GM23338 (cell line): ENCODE measurements at regions not wholly inside any gene's neighbourhood (a gene's known extent, or its start where the extent isn't known, plus 50 kb on each side); places are given as distances from the start of the nearest gene placed in this dataset.

Source experiments
- ATAC-seq: fragments of 200-7000 bp; cut with Tn5 transposase; 3 replicates; pipeline ENCODE4 v1.9.1; 2020
- DNase-seq: peaks from one replicate; pipeline ENCODE4 v3.0.0-alpha.2; 2015; ENCODE audit warnings: low spot score
- H2AFZ ChIP-seq: fragments of 200-600 bp; sonication (generic); 2 replicates; pipeline ENCODE4 v1.8.0; 2016; ENCODE audit warnings: antibody characterized with exemption, mild to moderate bottlenecking, moderate library complexity
- H3F3A ChIP-seq: fragments of 200-600 bp; sonication (generic); replicated peaks from 2 replicates; pipeline ENCODE4 v1.8.0; 2017; ENCODE audit warnings: antibody characterized with exemption, mixed run types, low read depth
- H3K27ac ChIP-seq: fragments of 200-600 bp; sonication (generic); 2 replicates; pipeline ENCODE4 v1.6.1; 2016; ENCODE audit warnings: low read depth
- H3K27me3 ChIP-seq: fragments of 200-600 bp; sonication (generic); 2 replicates; pipeline ENCODE4 v1.8.0; 2016; ENCODE audit warnings: mild to moderate bottlenecking, mixed run types, moderate library complexity; ENCODE audit not compliant: insufficient read depth
- H3K36me3 ChIP-seq: fragments of 200-600 bp; sonication (generic); 2 replicates; pipeline ENCODE4 v1.8.0; 2016; ENCODE audit warnings: mild to moderate bottlenecking; ENCODE audit not compliant: insufficient read depth
- H3K4me1 ChIP-seq: fragments of 200-600 bp; sonication (generic); 2 replicates; pipeline ENCODE4 v1.8.0; 2016; ENCODE audit warnings: mild to moderate bottlenecking, moderate library complexity; ENCODE audit not compliant: insufficient read depth
- H3K4me2 ChIP-seq: fragments of 200-600 bp; sonication (generic); 2 replicates; pipeline ENCODE4 v1.7.1; 2017; ENCODE audit warnings: mixed run types
- H3K4me3 ChIP-seq: fragments of 200-600 bp; sonication (generic); 2 replicates; pipeline ENCODE4 v1.6.1; 2016; ENCODE audit warnings: mixed run types
- H3K79me2 ChIP-seq: fragments of 200-600 bp; sonication (generic); replicated peaks from 2 replicates; pipeline ENCODE4 v1.8.0; 2017; ENCODE audit warnings: mild to moderate bottlenecking; ENCODE audit not compliant: insufficient read depth
- H3K9me2 ChIP-seq: fragments of 200-600 bp; sonication (generic); 2 replicates; pipeline ENCODE4 v1.8.0; 2017; ENCODE audit not compliant: insufficient read depth
- H4K20me1 ChIP-seq: fragments of 200-600 bp; sonication (generic); replicated peaks from 2 replicates; pipeline ENCODE4 v1.8.0; 2017; ENCODE audit warnings: mild to moderate bottlenecking; ENCODE audit not compliant: insufficient read depth
- H3K27ac Mint-ChIP-seq: 2 replicates; pipeline ENCODE4 v1.8.0; 2020; ENCODE audit warnings: inconsistent platforms, mild to moderate bottlenecking, moderate library complexity, mixed read lengths
- H3K27me3 Mint-ChIP-seq: 3 replicates; pipeline ENCODE4 v1.8.0; 2022; ENCODE audit warnings: low read depth, mild to moderate bottlenecking, moderate library complexity, mixed read lengths, inconsistent platforms; ENCODE audit not compliant: insufficient read depth, poor library complexity
- H3K36me3 Mint-ChIP-seq: 3 replicates; pipeline ENCODE4 v1.8.0; 2021; ENCODE audit warnings: low read depth, mild to moderate bottlenecking, inconsistent platforms, moderate library complexity, mixed read lengths
- H3K4me1 Mint-ChIP-seq: 3 replicates; pipeline ENCODE4 v1.8.0; 2020; ENCODE audit warnings: mild to moderate bottlenecking, inconsistent platforms, mixed read lengths
- H3K4me3 Mint-ChIP-seq: 3 replicates; pipeline ENCODE4 v1.8.0; 2021; ENCODE audit warnings: moderate library complexity, mild to moderate bottlenecking, inconsistent platforms, mixed read lengths
- H3K9me3 Mint-ChIP-seq: 3 replicates; pipeline ENCODE4 v1.8.0; 2020; ENCODE audit warnings: moderate library complexity, mild to moderate bottlenecking, inconsistent platforms, mixed read lengths
- CREB1 ChIP-seq: fragments of 250-450 bp; sonication (Bioruptor Pico); IDR thresholded peaks from 2 replicates; pipeline ENCODE4 v1.5.0; 2020; ENCODE audit warnings: low read depth, mild to moderate bottlenecking, moderate library complexity
- EZH2 ChIP-seq: fragments of 200-600 bp; sonication (generic); IDR thresholded peaks from one replicate; pipeline ENCODE4 v1.8.0; 2017; ENCODE audit warnings: antibody characterized with exemption, mild to moderate bottlenecking, low read depth; ENCODE audit not compliant: unreplicated experiment
- EZH2phosphoT487 ChIP-seq: fragments of 200-600 bp; sonication (generic); IDR thresholded peaks from one replicate; pipeline ENCODE4 v1.8.1; 2018; ENCODE audit warnings: antibody characterized with exemption; ENCODE audit not compliant: unreplicated experiment
- JUNB ChIP-seq: IDR thresholded peaks from one replicate; pipeline ENCODE4 v1.6.1; 2016; ENCODE audit warnings: antibody characterized with exemption; ENCODE audit not compliant: unreplicated experiment
- NANOG ChIP-seq: IDR thresholded peaks from 2 replicates; pipeline ENCODE4 v1.6.1; 2016; ENCODE audit warnings: antibody characterized with exemption, borderline replicate concordance
- POLR2AphosphoS5 ChIP-seq: IDR thresholded peaks from 2 replicates; pipeline ENCODE4 v1.6.1; 2016; ENCODE audit warnings: antibody characterized with exemption, low read depth
- STAT1 ChIP-seq: IDR thresholded peaks from one replicate; pipeline ENCODE4 v1.6.1; 2016; ENCODE audit warnings: antibody characterized with exemption; ENCODE audit not compliant: unreplicated experiment
- ZNF114 ChIP-seq: fragments of 250-450 bp; sonication (Bioruptor Pico); IDR thresholded peaks from 2 replicates; pipeline ENCODE4 v1.5.0; 2020; ENCODE audit warnings: mild to moderate bottlenecking, moderate library complexity
- TF ChIP-seq, protein P1 (sequence below): IDR thresholded peaks from one replicate; pipeline ENCODE4 v1.6.1; 2018; ENCODE audit warnings: antibody characterized with exemption; ENCODE audit not compliant: unreplicated experiment
- TF ChIP-seq, protein P2 (sequence below), 2 experiments: fragments of 200-600 bp in 1 of 2; sonication (generic) in 1 of 2; conservative IDR thresholded peaks; 2 replicates each; pipeline versions ENCODE4 v1.5.1 to v1.6.1; 2016 to 2017; ENCODE audit warnings: antibody characterized with exemption in 2 of 2, low read depth in 2 of 2, mild to moderate bottlenecking in 2 of 2, moderate library complexity in 1 of 2
- TF ChIP-seq, protein P3 (sequence below): fragments of 250-450 bp; sonication (Bioruptor Pico); IDR thresholded peaks from 2 replicates; pipeline ENCODE4 v1.5.0; 2020; ENCODE audit warnings: mild to moderate bottlenecking, moderate library complexity

DNA sequence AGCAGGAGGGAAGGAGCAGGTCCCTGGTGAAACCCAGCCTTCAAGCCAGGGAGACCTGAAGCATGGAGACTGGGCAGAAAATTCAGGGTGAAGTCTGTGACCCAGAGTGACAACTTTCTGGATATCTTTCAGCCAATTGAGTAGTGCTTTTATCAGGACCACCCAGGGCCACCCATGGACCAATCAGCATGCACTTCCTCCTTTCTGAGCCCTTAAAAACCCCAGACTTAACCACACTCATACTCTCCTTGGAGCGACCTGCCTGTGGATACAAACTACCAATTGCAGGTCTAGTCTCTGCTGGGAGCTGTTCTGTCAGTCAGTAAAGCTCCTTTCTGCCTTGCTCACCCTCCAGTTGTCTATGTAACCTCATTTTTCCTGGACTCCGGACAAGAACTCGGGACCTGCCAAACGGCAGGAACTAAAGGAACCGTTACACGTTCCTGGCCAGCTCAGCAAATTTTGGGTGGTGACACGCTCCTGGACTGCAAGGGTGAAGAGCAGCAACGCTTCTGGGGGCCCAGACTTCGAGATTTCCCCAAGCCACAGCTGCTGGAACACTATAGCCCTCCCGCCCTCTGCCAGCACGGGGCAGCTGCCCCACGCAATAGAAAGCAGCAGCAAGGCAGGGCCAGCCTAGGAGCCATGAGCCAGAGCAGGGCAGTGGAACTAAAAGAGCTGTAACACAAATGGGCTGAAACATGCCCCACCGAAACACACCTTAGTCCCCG, 1183.4 kb downstream of the AMY1C start:
- Histone ChIP-seq H3K27ac (no peak overlapping the region), H3K4me2 (no peak overlapping the region), H3K9me2 (no peaks in the 10 kb centered on the region), H3K4me1 (no peaks in the 10 kb centered on the region), H3K79me2 (no peaks in the 10 kb centered on the region), H3K36me3 (no peaks in the 10 kb centered on the region), H3K4me3 (no peak overlapping the region), H3F3A (no peaks in the 10 kb centered on the region), H3K27me3 (no peaks in the 10 kb centered on the region), H4K20me1 (no peaks in the 10 kb centered on the region), H2AFZ (no peak overlapping the region)
- no peak for DNase-seq
- no peaks in the 10 kb centered on the region for H3K4me1 Mint-ChIP-seq
- no peak overlapping the region for H3K27ac Mint-ChIP-seq
- no peak overlapping the region for H3K4me3 Mint-ChIP-seq
- ATAC-seq: no peak
- H3K36me3 Mint-ChIP-seq: no peaks in the 10 kb centered on the region
- peaks cover 3% of the 10 kb centered on the region; the same call in 1 of the 3 replicates for H3K9me3 Mint-ChIP-seq
- H3K27me3 Mint-ChIP-seq: no peaks in the 10 kb centered on the region
- TF ChIP-seq JUNB: no peak
- TF ChIP-seq, protein P1, sequence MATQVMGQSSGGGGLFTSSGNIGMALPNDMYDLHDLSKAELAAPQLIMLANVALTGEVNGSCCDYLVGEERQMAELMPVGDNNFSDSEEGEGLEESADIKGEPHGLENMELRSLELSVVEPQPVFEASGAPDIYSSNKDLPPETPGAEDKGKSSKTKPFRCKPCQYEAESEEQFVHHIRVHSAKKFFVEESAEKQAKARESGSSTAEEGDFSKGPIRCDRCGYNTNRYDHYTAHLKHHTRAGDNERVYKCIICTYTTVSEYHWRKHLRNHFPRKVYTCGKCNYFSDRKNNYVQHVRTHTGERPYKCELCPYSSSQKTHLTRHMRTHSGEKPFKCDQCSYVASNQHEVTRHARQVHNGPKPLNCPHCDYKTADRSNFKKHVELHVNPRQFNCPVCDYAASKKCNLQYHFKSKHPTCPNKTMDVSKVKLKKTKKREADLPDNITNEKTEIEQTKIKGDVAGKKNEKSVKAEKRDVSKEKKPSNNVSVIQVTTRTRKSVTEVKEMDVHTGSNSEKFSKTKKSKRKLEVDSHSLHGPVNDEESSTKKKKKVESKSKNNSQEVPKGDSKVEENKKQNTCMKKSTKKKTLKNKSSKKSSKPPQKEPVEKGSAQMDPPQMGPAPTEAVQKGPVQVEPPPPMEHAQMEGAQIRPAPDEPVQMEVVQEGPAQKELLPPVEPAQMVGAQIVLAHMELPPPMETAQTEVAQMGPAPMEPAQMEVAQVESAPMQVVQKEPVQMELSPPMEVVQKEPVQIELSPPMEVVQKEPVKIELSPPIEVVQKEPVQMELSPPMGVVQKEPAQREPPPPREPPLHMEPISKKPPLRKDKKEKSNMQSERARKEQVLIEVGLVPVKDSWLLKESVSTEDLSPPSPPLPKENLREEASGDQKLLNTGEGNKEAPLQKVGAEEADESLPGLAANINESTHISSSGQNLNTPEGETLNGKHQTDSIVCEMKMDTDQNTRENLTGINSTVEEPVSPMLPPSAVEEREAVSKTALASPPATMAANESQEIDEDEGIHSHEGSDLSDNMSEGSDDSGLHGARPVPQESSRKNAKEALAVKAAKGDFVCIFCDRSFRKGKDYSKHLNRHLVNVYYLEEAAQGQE: no peak
- no peak for TF ChIP-seq STAT1
- no peak for TF ChIP-seq NANOG
- no peak for TF ChIP-seq POLR2AphosphoS5

DNA sequence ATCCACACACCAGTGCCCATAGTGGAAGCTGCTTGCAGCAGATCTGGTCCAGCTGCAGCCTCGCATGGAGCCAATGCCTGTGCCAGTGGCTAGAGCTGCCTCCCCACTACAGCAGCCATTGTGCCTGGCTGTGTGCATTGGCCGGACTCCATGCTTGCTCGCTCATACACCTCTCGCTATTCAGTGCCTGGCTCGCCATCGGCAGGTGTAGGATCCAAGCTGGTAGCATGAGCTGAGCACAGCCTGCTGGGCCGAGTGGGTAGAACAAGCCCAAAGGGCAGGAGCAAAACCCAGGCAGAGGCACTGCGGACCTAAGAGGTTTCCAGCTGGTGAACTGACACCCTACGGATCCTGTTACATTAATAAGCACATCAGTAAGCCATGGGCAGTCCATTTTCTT, 1184.1 kb downstream of the AMY1C start:
- ATAC-seq (peak; percentile 47; the same call in 2 of the 3 replicates), DNase-seq (no peak)
- no peaks in the 10 kb centered on the region for H4K20me1 ChIP-seq
- Mint-ChIP-seq H3K27ac (no peak overlapping the region), H3K4me1 (no peaks in the 10 kb centered on the region), H3K4me3 (no peak overlapping the region), H3K36me3 (no peaks in the 10 kb centered on the region), H3K27me3 (no peaks in the 10 kb centered on the region), H3K9me3 (peaks cover 8% of the 10 kb centered on the region; the same call in 2 of the 3 replicates)
- no peaks in the 10 kb centered on the region for H3K36me3 ChIP-seq
- H3K4me1 ChIP-seq: no peaks in the 10 kb centered on the region
- TF ChIP-seq, protein P2, sequence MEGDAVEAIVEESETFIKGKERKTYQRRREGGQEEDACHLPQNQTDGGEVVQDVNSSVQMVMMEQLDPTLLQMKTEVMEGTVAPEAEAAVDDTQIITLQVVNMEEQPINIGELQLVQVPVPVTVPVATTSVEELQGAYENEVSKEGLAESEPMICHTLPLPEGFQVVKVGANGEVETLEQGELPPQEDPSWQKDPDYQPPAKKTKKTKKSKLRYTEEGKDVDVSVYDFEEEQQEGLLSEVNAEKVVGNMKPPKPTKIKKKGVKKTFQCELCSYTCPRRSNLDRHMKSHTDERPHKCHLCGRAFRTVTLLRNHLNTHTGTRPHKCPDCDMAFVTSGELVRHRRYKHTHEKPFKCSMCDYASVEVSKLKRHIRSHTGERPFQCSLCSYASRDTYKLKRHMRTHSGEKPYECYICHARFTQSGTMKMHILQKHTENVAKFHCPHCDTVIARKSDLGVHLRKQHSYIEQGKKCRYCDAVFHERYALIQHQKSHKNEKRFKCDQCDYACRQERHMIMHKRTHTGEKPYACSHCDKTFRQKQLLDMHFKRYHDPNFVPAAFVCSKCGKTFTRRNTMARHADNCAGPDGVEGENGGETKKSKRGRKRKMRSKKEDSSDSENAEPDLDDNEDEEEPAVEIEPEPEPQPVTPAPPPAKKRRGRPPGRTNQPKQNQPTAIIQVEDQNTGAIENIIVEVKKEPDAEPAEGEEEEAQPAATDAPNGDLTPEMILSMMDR (conservative IDR thresholded peaks at IDR 0.05; ENCODE audit: low read depth in 2 of 2): peak; percentile 8 to 35; a peak in 1 of 4 replicates
- TF ChIP-seq, protein P3, sequence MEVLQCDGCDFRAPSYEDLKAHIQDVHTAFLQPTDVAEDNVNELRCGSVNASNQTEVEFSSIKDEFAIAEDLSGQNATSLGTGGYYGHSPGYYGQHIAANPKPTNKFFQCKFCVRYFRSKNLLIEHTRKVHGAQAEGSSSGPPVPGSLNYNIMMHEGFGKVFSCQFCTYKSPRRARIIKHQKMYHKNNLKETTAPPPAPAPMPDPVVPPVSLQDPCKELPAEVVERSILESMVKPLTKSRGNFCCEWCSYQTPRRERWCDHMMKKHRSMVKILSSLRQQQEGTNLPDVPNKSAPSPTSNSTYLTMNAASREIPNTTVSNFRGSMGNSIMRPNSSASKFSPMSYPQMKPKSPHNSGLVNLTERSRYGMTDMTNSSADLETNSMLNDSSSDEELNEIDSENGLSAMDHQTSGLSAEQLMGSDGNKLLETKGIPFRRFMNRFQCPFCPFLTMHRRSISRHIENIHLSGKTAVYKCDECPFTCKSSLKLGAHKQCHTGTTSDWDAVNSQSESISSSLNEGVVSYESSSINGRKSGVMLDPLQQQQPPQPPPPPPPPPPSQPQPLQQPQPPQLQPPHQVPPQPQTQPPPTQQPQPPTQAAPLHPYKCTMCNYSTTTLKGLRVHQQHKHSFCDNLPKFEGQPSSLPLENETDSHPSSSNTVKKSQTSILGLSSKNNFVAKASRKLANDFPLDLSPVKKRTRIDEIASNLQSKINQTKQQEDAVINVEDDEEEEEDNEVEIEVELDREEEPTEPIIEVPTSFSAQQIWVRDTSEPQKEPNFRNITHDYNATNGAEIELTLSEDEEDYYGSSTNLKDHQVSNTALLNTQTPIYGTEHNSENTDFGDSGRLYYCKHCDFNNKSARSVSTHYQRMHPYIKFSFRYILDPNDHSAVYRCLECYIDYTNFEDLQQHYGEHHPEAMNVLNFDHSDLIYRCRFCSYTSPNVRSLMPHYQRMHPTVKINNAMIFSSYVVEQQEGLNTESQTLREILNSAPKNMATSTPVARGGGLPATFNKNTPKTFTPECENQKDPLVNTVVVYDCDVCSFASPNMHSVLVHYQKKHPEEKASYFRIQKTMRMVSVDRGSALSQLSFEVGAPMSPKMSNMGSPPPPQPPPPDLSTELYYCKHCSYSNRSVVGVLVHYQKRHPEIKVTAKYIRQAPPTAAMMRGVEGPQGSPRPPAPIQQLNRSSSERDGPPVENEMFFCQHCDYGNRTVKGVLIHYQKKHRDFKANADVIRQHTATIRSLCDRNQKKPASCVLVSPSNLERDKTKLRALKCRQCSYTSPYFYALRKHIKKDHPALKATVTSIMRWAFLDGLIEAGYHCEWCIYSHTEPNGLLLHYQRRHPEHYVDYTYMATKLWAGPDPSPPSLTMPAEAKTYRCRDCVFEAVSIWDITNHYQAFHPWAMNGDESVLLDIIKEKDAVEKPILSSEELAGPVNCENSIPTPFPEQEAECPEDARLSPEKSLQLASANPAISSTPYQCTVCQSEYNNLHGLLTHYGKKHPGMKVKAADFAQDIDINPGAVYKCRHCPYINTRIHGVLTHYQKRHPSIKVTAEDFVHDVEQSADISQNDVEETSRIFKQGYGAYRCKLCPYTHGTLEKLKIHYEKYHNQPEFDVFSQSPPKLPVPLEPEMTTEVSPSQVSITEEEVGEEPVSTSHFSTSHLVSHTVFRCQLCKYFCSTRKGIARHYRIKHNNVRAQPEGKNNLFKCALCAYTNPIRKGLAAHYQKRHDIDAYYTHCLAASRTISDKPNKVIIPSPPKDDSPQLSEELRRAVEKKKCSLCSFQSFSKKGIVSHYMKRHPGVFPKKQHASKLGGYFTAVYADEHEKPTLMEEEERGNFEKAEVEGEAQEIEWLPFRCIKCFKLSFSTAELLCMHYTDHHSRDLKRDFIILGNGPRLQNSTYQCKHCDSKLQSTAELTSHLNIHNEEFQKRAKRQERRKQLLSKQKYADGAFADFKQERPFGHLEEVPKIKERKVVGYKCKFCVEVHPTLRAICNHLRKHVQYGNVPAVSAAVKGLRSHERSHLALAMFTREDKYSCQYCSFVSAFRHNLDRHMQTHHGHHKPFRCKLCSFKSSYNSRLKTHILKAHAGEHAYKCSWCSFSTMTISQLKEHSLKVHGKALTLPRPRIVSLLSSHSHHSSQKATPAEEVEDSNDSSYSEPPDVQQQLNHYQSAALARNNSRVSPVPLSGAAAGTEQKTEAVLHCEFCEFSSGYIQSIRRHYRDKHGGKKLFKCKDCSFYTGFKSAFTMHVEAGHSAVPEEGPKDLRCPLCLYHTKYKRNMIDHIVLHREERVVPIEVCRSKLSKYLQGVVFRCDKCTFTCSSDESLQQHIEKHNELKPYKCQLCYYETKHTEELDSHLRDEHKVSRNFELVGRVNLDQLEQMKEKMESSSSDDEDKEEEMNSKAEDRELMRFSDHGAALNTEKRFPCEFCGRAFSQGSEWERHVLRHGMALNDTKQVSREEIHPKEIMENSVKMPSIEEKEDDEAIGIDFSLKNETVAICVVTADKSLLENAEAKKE: no peak
- TF ChIP-seq EZH2phosphoT487 (no peak), ZNF114 (CRISPR knock-in tag) (no peak), EZH2 (no peak), CREB1 (CRISPR knock-in tag) (no peak)
- H2AFZ ChIP-seq: no peak overlapping the region
- H3K79me2 ChIP-seq: no peaks in the 10 kb centered on the region
- H3K4me3 ChIP-seq: no peak overlapping the region
- no peak overlapping the region for H3K4me2 ChIP-seq
- no peaks in the 10 kb centered on the region for H3K27me3 ChIP-seq
- no peak overlapping the region for H3K27ac ChIP-seq
- H3F3A ChIP-seq: no peaks in the 10 kb centered on the region
- no peaks in the 10 kb centered on the region for H3K9me2 ChIP-seq
